Activated B cell treated with CpG ODN at 0.5 μM for 24 hours (primary cell): ENCODE measurements at regions not wholly inside any gene's neighbourhood (a gene's known extent, or its start where the extent isn't known, plus 50 kb on each side); places are given as distances from the start of the nearest gene placed in this dataset.

Experiments
- ATAC-seq: fragments of 200-7000 bp; cut with Tn5 transposase; one replicate; pipeline ENCODE4 v1.10.0; 2021; ENCODE audit warnings: low read depth, mild to moderate bottlenecking, moderate library complexity
- CTCF ChIA-PET: fragments of 350-600 bp; sonication (Branson Sonifier 250); formaldehyde crosslinking; loops from one replicate; lab custom pipeline; 2021; ENCODE audit warnings: antibody characterized with exemption; lab: Charles Lee
- POLR2A ChIA-PET: fragments of 350-600 bp; sonication (Branson Sonifier 250); formaldehyde crosslinking; loops from one replicate; lab custom pipeline; 2021; ENCODE audit warnings: antibody characterized with exemption; lab: Charles Lee
- DNase-seq: peaks from one replicate; pipeline ENCODE4 v3.0.0; 2022
- H3K27ac Mint-ChIP-seq: one replicate; pipeline ENCODE4 v1.8.0; 2020; ENCODE audit warnings: mixed read lengths
- H3K27me3 Mint-ChIP-seq: one replicate; pipeline ENCODE4 v1.8.0; 2021; ENCODE audit warnings: mixed read lengths
- H3K36me3 Mint-ChIP-seq: one replicate; pipeline ENCODE4 v1.8.0; 2021; ENCODE audit warnings: low read depth, mixed read lengths
- H3K4me1 Mint-ChIP-seq: one replicate; pipeline ENCODE4 v1.8.0; 2021; ENCODE audit warnings: mixed read lengths
- H3K4me3 Mint-ChIP-seq: one replicate; pipeline ENCODE4 v1.8.0; 2020; ENCODE audit warnings: mild to moderate bottlenecking, mixed read lengths
- H3K9me3 Mint-ChIP-seq: one replicate; pipeline ENCODE4 v1.8.0; 2020; ENCODE audit warnings: mixed read lengths
- CTCF ChIP-seq: fragments of 200-600 bp; IDR thresholded peaks from one replicate; pipeline ENCODE4 v1.8.0; 2022; ENCODE audit warnings: antibody characterized with exemption, mild to moderate bottlenecking
- intact Hi-C: fragments of 100-400 bp; cut with micrococcal nuclease; formaldehyde crosslinking; loops from one replicate; pipeline ENCODE4 v1.15.1; 2024

- DNase-seq (no peak), ATAC-seq (no peak)
- no peaks in the 10 kb centered on the region for H3K4me1 Mint-ChIP-seq
- ChIA-PET POLR2A (no interaction called here), CTCF (interaction anchor here (0.8 kb wide), 1 partner anchor 16 kb away, joined by 3 read pairs; no protein-coding TSS in a partner anchor)
- no peaks in the 10 kb centered on the region for H3K36me3 Mint-ChIP-seq
- intact Hi-C loops = no loop called here
- no peaks in the 10 kb centered on the region for H3K9me3 Mint-ChIP-seq
- H3K27ac Mint-ChIP-seq = no peak overlapping the region
- no peak overlapping the region for H3K4me3 Mint-ChIP-seq
- peaks cover 19% of the 10 kb centered on the region for H3K27me3 Mint-ChIP-seq
- TF ChIP-seq CTCF = no peak
Observed at GRCh38 chr2:128720080-128721022, 401.7 kb upstream of the HS6ST1 start.

- ChIA-PET POLR2A (no interaction called here), CTCF (interaction anchor here (0.8 kb wide), 1 partner anchor 16 kb away, joined by 3 read pairs; no protein-coding TSS in a partner anchor)
- ATAC-seq (no peak), DNase-seq (no peak)
- H3K36me3 Mint-ChIP-seq = no peaks in the 10 kb centered on the region
- no peak overlapping the region for H3K4me3 Mint-ChIP-seq
- no peak for TF ChIP-seq CTCF
- H3K27me3 Mint-ChIP-seq = peaks cover 14% of the 10 kb centered on the region
- H3K27ac Mint-ChIP-seq = no peak overlapping the region
- intact Hi-C loops = no loop called here
- no peaks in the 10 kb centered on the region for H3K4me1 Mint-ChIP-seq
- H3K9me3 Mint-ChIP-seq = no peaks in the 10 kb centered on the region
Observed at GRCh38 chr2:128721096-128721495, 402.4 kb upstream of the HS6ST1 start.

- no peak overlapping the region for H3K4me3 Mint-ChIP-seq
- no peak overlapping the region for H3K27ac Mint-ChIP-seq
- no peaks in the 10 kb centered on the region for H3K36me3 Mint-ChIP-seq
- DNase-seq (no peak), ATAC-seq (no peak)
- peaks cover 6% of the 10 kb centered on the region for H3K27me3 Mint-ChIP-seq
- CTCF ChIA-PET = no interaction called here
- intact Hi-C loops = no loop called here
- no peak for TF ChIP-seq CTCF
- no peaks in the 10 kb centered on the region for H3K9me3 Mint-ChIP-seq
- POLR2A ChIA-PET = no interaction called here
- H3K4me1 Mint-ChIP-seq = no peaks in the 10 kb centered on the region
Observed at GRCh38 chr2:128722489-128722888, 403.8 kb upstream of the HS6ST1 start.

- no peaks in the 10 kb centered on the region for H3K27me3 Mint-ChIP-seq
- peaks cover 7% of the 10 kb centered on the region for H3K9me3 Mint-ChIP-seq
- H3K4me3 Mint-ChIP-seq = no peak overlapping the region
- intact Hi-C loops = no loop called here
- ChIA-PET CTCF (no interaction called here), POLR2A (no interaction called here)
- H3K27ac Mint-ChIP-seq = no peak overlapping the region
- no peaks in the 10 kb centered on the region for H3K36me3 Mint-ChIP-seq
- no peak for DNase-seq
- H3K4me1 Mint-ChIP-seq = no peaks in the 10 kb centered on the region
- no peak for TF ChIP-seq CTCF
- no peak for ATAC-seq
Observed at GRCh38 chr2:128724547-128724946, 405.9 kb upstream of the HS6ST1 start.

GRCh38 chr2:128724972-128725371, 406.3 kb upstream of the HS6ST1 start:
- H3K36me3 Mint-ChIP-seq = no peaks in the 10 kb centered on the region
- TF ChIP-seq CTCF = no peak
- POLR2A ChIA-PET = no interaction called here
- H3K9me3 Mint-ChIP-seq = peaks cover 7% of the 10 kb centered on the region
- intact Hi-C loops = no loop called here
- no peaks in the 10 kb centered on the region for H3K4me1 Mint-ChIP-seq
- H3K27me3 Mint-ChIP-seq = no peaks in the 10 kb centered on the region
- no peak for DNase-seq
- ATAC-seq = no peak
- no peak overlapping the region for H3K4me3 Mint-ChIP-seq
- no peak overlapping the region for H3K27ac Mint-ChIP-seq
- CTCF ChIA-PET = no interaction called here
